ENCODE measurements at regions not wholly inside any gene's neighbourhood (a gene's known extent, or its start where the extent isn't known, plus 50 kb on each side); places are given as distances from the start of the nearest gene placed in this dataset.

- H3K36me3 Mint-ChIP-seq (ENCODE audit: low read depth) = peaks cover 39% of the 10 kb centered on the region
- DNase-seq (ENCODE audit: low spot score) = no peak
- no peaks in the 10 kb centered on the region for H3K27me3 Mint-ChIP-seq (ENCODE audit: insufficient read depth)
- H3K4me3 Mint-ChIP-seq = no peak overlapping the region
- intact Hi-C loops (cut with micrococcal nuclease) = loop anchor here (2.0 to 10.0 kb wide), 3 partner anchors 17 to 801 kb away; partner anchors contain the start of gene CHST7
- no peaks in the 10 kb centered on the region for H3K9me3 Mint-ChIP-seq
- peaks cover 75% of the 10 kb centered on the region for H3K4me1 Mint-ChIP-seq (ENCODE audit: low read depth)
- peak overlapping the region; percentile 18 for H3K27ac Mint-ChIP-seq
Observed at GRCh38 chrX:45773572-45773971, 572.9 kb upstream of the DIPK2B start.

DNA sequence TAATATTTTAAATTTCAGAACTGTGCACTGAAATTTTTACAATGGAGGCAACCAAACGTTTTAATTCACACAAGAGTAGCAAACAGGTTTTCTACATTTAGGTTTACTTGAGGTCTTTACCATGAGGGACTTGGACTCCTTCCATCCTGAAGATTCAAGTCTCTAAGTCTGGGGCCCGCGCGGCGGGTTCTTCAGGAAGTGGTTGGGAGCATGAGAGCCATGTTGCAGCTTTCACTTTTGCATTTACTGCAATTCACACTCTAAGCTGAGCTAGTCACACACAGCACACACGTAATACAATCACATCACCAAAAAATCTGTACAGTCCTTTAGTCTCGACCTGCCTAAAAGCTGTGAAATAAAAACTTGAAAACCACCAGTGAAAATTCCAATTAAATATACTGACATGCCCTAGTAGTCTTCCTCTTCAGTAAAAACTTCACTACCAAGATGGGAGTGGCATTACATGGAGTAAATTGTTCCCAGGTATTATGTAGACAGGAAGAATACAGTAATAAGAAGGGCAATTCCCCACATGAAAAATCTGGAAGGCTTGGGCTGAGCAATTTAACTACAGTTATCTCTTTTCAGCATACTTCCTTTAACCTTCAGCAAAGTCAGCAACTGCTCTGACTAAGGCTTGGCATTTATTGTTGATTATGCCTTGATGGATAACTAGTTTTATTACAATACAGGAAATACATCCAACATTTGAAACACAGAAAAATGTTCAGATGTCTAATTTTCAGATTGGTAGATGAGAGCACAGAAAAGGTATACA, 571.1 kb upstream of the DIPK2B start:
- Mint-ChIP-seq H3K27me3 (ENCODE audit: insufficient read depth) (no peaks in the 10 kb centered on the region), H3K27ac (peak overlapping the region; percentile 98), H3K36me3 (ENCODE audit: low read depth) (peaks cover 43% of the 10 kb centered on the region), H3K9me3 (no peaks in the 10 kb centered on the region), H3K4me1 (ENCODE audit: low read depth) (peaks cover 65% of the 10 kb centered on the region), H3K4me3 (peak overlapping the region; percentile 85)
- peak; percentile 48 for DNase-seq (ENCODE audit: low spot score)
- intact Hi-C loops (cut with micrococcal nuclease) = loop anchor here (2.0 to 10.0 kb wide), 4 partner anchors 19 to 897 kb away; partner anchors contain the start of gene CHST7

DNA sequence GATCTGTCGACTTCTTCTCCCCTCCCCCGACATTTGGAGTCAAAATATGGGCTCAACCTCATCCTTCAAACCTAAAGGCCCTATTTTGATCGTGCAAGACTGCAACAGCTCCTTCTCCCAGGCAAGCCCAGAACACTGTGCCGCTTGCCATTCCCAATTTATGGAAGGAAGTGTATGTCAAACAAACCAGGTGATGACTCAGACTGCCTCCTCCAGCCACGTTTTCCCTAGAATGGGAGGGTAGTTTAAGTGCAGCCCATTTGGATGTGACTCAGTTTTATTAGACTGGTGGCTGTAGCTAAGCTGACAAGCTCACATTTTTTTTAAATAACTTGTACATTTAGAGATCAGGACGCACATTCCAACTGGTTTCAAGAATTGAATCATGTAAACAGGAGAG, 570.4 kb upstream of the DIPK2B start:
- Mint-ChIP-seq H3K4me1 (ENCODE audit: low read depth) (peaks cover 59% of the 10 kb centered on the region), H3K27ac (peak overlapping the region; percentile 98), H3K4me3 (peak overlapping the region; percentile 85), H3K36me3 (ENCODE audit: low read depth) (peaks cover 43% of the 10 kb centered on the region), H3K27me3 (ENCODE audit: insufficient read depth) (no peaks in the 10 kb centered on the region), H3K9me3 (no peaks in the 10 kb centered on the region)
- intact Hi-C loops (cut with micrococcal nuclease) = loop anchor here (2.0 to 10.0 kb wide), 3 partner anchors 164 to 896 kb away; partner anchors contain the start of gene CHST7
- DNase-seq (ENCODE audit: low spot score) = no peak

- Mint-ChIP-seq H3K36me3 (ENCODE audit: low read depth) (peaks cover 50% of the 10 kb centered on the region), H3K4me3 (peak overlapping the region; percentile 98), H3K27ac (peak overlapping the region; percentile 98), H3K4me1 (ENCODE audit: low read depth) (peaks cover 59% of the 10 kb centered on the region), H3K9me3 (no peaks in the 10 kb centered on the region), H3K27me3 (ENCODE audit: insufficient read depth) (no peaks in the 10 kb centered on the region)
- peak; percentile 6 for DNase-seq (ENCODE audit: low spot score)
- intact Hi-C loops (cut with micrococcal nuclease) = loop anchor here (1.0 to 10.0 kb wide), 5 partner anchors 33 to 895 kb away; partner anchors contain the start of gene CHST7
Observed at GRCh38 chrX:45769761-45770582, 569.3 kb upstream of the DIPK2B start.

- no peaks in the 10 kb centered on the region for H3K27me3 Mint-ChIP-seq (ENCODE audit: insufficient read depth)
- H3K4me3 Mint-ChIP-seq = peak overlapping the region; percentile 98
- no peaks in the 10 kb centered on the region for H3K9me3 Mint-ChIP-seq
- intact Hi-C loops (cut with micrococcal nuclease) = loop anchor here (1.0 kb wide), 1 partner anchor 81 kb away; no protein-coding TSS in a partner anchor
- H3K36me3 Mint-ChIP-seq (ENCODE audit: low read depth) = peaks cover 49% of the 10 kb centered on the region
- H3K27ac Mint-ChIP-seq = peak overlapping the region; percentile 98
- no peak for DNase-seq (ENCODE audit: low spot score)
- H3K4me1 Mint-ChIP-seq (ENCODE audit: low read depth) = peaks cover 59% of the 10 kb centered on the region
Observed at GRCh38 chrX:45768666-45769236, 568.1 kb upstream of the DIPK2B start.

GRCh38 chrX:45766981-45767501, 566.4 kb upstream of the DIPK2B start:
- intact Hi-C loops (cut with micrococcal nuclease) = loop anchor here (1.0 kb wide), 2 partner anchors 9 to 57 kb away; no protein-coding TSS in a partner anchor
- no peak for DNase-seq (ENCODE audit: low spot score)
- Mint-ChIP-seq H3K9me3 (no peaks in the 10 kb centered on the region), H3K4me1 (ENCODE audit: low read depth) (peaks cover 59% of the 10 kb centered on the region), H3K27ac (peak overlapping the region; percentile 100), H3K4me3 (peak overlapping the region; percentile 98), H3K36me3 (ENCODE audit: low read depth) (peaks cover 60% of the 10 kb centered on the region), H3K27me3 (ENCODE audit: insufficient read depth) (no peaks in the 10 kb centered on the region)

- Mint-ChIP-seq H3K36me3 (ENCODE audit: low read depth) (peaks cover 61% of the 10 kb centered on the region), H3K4me1 (ENCODE audit: low read depth) (peaks cover 56% of the 10 kb centered on the region), H3K9me3 (no peaks in the 10 kb centered on the region), H3K27me3 (ENCODE audit: insufficient read depth) (no peaks in the 10 kb centered on the region), H3K4me3 (peak overlapping the region; percentile 81), H3K27ac (peak overlapping the region; percentile 58)
- intact Hi-C loops (cut with micrococcal nuclease) = no loop called here
- no peak for DNase-seq (ENCODE audit: low spot score)
Observed at GRCh38 chrX:45765767-45766166, 565.1 kb upstream of the DIPK2B start.

GRCh38 chrX:45765281-45765680, 564.6 kb upstream of the DIPK2B start:
- Mint-ChIP-seq H3K4me3 (peak overlapping the region; percentile 81), H3K27me3 (ENCODE audit: insufficient read depth) (no peaks in the 10 kb centered on the region), H3K4me1 (ENCODE audit: low read depth) (peaks cover 57% of the 10 kb centered on the region), H3K9me3 (no peaks in the 10 kb centered on the region), H3K36me3 (ENCODE audit: low read depth) (peaks cover 66% of the 10 kb centered on the region), H3K27ac (peak overlapping the region; percentile 68)
- intact Hi-C loops (cut with micrococcal nuclease) = no loop called here
- no peak for DNase-seq (ENCODE audit: low spot score)

DNA sequence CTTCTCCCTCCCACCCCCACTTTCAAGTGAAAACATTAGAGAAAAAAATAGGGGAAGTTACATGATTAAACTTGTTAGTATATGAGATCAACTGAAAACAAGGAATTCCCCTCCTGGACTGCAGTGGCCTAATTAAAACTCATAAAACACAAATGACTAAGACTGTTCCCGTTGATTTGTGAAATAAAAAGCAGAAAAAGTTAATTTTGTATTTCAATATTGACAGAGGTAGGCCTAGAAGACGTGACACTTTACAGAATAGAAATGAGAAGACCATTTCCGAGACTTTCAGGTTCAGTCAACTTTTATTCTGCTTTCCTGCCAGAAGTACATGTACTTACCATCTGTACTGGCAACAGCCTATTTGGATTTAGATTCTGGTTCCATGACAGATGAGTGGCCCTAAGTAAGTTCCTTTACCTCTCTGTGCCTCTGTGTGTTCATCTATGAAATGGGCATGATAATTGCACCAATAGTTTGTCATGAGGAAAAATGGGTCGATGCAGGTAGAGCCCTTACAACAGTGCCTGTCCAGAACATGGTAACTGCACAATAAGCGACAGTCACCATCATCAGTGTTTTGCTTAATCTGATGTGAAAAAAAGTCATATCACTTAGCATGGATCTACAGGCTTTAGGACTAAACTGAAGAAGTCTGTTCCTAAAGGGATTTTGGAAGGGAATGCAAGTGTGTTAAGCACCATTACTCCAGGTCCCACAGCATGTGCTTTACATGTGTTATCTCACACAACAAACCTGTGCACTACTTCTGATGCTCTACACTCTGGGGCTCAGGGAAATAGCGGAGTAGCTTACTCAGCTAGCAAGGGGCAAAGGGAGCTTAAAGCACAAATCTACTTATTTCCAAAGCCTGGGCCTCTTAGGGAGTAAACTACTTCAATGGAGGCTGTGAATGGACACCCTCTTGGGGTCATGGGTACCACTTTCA, 562.3 kb upstream of the DIPK2B start:
- Mint-ChIP-seq H3K27me3 (ENCODE audit: insufficient read depth) (no peaks in the 10 kb centered on the region), H3K27ac (peak overlapping the region; percentile 61), H3K4me3 (peak overlapping the region; percentile 50), H3K4me1 (ENCODE audit: low read depth) (peaks cover 70% of the 10 kb centered on the region), H3K9me3 (no peaks in the 10 kb centered on the region), H3K36me3 (ENCODE audit: low read depth) (peaks cover 63% of the 10 kb centered on the region)
- intact Hi-C loops (cut with micrococcal nuclease) = no loop called here
- DNase-seq (ENCODE audit: low spot score) = no peak

GRCh38 chrX:45761920-45762319, 561.2 kb upstream of the DIPK2B start:
- peak overlapping the region; percentile 50 for H3K4me3 Mint-ChIP-seq
- peak overlapping the region; percentile 61 for H3K27ac Mint-ChIP-seq
- no peak for DNase-seq (ENCODE audit: low spot score)
- peaks cover 61% of the 10 kb centered on the region for H3K36me3 Mint-ChIP-seq (ENCODE audit: low read depth)
- no peaks in the 10 kb centered on the region for H3K27me3 Mint-ChIP-seq (ENCODE audit: insufficient read depth)
- H3K9me3 Mint-ChIP-seq = no peaks in the 10 kb centered on the region
- H3K4me1 Mint-ChIP-seq (ENCODE audit: low read depth) = peaks cover 77% of the 10 kb centered on the region
- intact Hi-C loops (cut with micrococcal nuclease) = no loop called here

DNA sequence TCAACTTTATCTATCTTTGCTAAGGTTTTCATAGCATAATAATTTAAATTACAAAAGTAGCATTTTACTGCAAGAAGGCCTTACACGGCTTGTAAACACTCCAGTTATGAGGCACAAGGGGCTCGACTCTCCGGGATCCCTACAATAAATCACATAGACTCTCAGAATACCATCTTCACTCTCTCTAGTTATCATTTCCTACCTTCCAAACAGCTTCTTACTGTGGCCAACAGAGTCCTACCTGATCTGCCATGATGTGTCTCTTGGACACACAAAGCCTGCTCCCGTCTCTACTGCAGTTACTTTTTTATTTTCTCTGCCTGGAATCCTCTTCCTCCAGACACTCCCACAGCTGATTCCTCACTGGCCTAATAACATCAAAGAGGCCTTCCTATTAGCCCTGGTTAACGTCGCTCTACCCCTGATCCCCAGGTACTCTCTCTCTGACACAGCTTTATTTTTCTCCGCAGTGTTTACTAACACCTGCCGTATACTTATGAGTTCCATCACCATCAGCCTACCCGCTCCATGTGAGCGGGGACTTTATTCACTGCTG, 559.6 kb upstream of the DIPK2B start:
- peaks cover 81% of the 10 kb centered on the region for H3K4me1 Mint-ChIP-seq (ENCODE audit: low read depth)
- H3K36me3 Mint-ChIP-seq (ENCODE audit: low read depth) = peaks cover 64% of the 10 kb centered on the region
- peak overlapping the region; percentile 74 for H3K4me3 Mint-ChIP-seq
- H3K9me3 Mint-ChIP-seq = no peaks in the 10 kb centered on the region
- intact Hi-C loops (cut with micrococcal nuclease) = no loop called here
- peak overlapping the region; percentile 90 for H3K27ac Mint-ChIP-seq
- DNase-seq (ENCODE audit: low spot score) = no peak
- H3K27me3 Mint-ChIP-seq (ENCODE audit: insufficient read depth) = no peaks in the 10 kb centered on the region

All from activated T-helper 1 cell treated with anti-CD3 and anti-CD28 coated beads, Interleukin-12 subunit alpha, Interleukin-12 subunit beta, Interleukin-2, Interleukin-4 antibody, amounts not matched to agents 30 ng/mL and 10 ng/mL and 1 ng/mL, durations not matched to agents 14 hours and 24 hours and 36 hours (primary cell).